RCC 7860 (cell line): ENCODE measurements at regions not wholly inside any gene's neighbourhood (a gene's known extent, or its start where the extent isn't known, plus 50 kb on each side); places are given as distances from the start of the nearest gene placed in this dataset.
"Not testable (repeated sequence)": the region's sequence is repeated elsewhere in the genome, so short reads cannot be mapped to it uniquely, and the experiment has no call there.

Source experiments
- DNase-seq: peaks from one replicate; pipeline ENCODE4 v3.0.0-alpha.2; 2015; ENCODE audit warnings: low spot score
- FAIRE-seq: peaks from 2 replicates; lab custom pipeline; 2012; peaks lifted over from hg19 to GRCh38; lab: Jason Lieb, UNC

DNA sequence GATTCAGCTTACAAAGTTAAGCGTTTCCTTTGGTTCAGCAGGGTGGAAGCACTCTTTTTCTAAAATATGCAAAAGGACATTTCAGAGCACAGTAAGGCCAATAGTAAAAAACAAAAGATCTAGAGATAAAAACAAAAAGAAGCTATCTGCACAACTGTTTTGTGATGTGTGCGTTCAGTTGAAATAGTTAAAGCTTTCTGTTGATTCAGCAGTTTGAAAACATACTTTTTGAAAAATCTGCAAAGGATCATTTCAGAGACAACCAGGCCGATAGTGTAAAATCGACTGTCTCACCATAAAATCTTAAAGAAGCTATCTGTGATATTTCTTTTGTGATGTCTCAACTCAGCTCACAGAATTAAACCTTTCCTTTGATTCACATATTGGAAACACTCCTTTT lies 300.0 kb upstream of the ALG10B start:
- DNase-seq (no peak), FAIRE-seq (no peak)

DNA sequence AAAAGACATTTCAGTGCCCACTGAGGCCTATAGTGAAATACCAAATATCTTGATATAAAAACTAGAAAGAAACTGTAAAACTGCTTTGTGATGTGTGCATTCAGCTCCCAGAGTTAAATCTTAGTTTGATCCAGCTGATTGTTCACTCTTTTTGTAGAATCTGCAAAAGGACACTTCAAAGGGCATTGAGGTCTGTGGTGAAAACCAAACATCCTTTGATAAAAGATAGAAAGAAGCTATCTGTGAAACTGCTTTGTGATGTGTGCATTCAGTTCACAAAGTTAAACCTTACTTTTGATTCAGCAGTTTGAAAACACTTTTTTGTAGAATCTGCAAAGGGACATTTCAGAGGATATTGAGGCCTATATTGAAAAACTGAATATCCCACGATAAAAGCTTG lies 290.7 kb upstream of the ALG10B start:
- DNase-seq, result no peak
- FAIRE-seq, result no peak

DNA sequence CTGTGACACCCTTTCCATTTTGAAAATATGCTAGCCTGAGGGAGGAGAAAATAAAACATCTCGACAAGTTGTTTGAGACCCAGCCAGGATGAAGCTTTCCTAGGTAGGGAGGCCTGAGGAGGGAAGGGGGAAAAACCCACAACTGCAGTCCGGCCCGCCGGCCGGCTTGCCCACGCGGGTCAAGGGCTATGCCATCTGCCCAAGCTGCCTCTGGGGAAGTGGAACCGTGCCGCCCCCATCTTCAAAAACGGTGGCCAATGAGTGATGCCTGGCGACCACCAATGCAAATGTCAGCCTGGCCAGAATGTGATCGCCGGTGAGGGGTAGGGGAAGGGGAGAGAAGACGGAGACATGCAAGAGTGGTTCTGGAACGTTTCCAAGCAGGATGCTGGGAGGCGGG lies 263.5 kb upstream of the ALG10B start:
- DNase-seq, result no peak
- FAIRE-seq, result no peak

DNA sequence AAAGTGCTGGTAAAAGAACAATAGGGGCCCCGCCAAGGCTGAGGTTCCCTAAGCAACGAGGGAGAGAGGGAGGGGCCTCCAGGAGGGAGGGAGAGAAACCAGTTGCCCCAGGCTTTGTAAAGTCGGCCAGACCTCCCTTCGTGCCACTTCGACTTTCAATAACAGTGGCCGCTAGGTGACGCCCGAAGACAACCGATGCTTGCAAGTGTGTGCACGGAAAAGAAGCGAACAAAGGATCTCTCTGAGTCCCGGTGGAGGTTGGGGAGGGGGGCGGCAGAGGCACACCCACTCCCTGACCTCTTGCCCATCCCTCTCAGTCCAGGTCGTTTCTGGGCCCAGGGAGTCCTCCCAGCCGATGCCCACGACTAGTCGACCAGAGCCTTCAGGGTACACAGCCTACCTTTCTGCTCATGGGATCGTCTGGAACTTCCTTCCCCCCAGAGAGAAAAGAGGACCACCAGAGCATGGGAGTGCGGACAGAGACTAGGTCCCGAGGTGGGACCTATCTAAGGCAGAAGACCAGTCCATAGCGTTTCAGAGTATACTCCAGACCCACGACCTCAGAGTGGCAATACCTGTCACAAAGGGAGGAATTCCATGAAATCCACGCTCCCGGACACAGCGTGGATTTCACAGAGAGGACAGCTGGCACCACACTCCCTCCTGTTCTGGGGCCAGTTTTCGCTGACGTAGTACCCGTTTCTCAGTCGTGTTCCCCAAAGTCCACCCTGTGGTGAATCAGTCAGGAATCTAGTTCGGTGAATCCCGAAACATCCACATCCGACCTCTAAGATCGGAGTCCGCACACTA lies 262.7 kb upstream of the ALG10B start:
- DNase-seq (peak; percentile 67), FAIRE-seq (no peak)

DNA sequence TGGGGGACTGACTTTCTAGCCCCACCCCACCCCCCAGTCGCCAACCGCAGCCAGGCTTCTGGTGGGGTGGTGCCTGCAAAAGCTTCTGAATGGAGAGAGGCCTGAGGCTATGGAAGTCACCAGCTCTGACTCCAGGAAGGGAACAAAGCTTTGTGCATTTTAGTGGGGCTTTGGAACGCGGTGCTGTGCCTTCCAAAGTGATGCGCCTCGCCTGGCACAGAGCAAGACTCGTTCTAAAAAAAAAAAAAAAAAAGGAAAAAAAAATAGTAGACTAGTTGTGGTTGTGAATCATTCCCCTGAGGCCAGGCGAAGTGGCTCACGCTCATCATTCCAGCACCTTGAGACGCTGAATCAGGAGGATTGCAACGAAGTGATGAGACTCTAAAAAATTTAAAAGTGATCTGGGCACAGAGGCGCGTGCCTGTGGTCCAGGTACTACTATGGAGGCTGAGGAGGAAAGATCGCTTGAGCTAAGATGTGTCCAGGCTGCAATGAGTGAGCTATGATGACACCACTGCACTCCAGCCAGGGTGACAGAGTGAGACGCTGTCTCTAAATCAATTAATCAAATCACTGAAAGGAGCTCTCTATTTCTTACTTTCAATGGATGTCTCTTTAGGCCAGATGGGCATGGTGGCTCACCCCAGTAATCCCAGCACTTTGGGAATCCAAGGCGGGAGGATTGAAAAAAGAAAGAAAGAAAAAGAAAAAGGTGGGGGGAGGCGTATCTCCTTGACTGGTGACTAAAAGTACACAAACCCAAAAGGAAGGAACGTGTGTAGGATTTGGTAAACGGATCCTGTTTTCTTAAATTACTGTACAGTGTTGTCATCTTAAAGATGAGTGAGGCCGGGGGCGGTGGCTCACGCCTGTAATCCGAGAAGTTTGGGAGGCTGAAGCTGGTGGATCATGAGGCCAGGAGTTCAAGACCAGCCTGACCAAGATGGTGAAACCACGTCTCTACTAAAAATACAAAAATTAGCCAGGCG lies 259.6 kb upstream of the ALG10B start:
- peak; percentile 90 for FAIRE-seq
- DNase-seq, result peak; percentile 98

DNA sequence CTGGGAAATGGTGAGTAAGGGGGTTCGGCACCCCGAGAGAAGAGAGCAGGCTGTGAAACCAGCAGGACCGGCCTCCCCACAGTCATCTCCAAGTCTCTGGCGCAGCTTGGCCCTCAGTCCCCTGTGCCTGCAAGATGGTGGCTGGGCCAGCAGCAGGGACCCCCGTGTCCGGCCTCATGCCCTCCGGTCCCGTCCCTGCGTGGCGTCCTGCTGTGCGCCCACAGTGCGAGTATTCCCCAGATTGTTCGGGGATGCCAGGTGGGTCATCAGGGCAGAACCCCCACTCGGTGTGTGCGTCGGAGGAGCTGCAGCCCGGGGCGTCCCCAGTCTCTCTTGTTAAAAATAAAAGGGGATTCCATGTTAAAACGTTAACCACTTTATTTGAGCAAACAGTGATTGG lies 216.9 kb upstream of the ALG10B start:
- no peak for DNase-seq
- FAIRE-seq, result no peak

DNA sequence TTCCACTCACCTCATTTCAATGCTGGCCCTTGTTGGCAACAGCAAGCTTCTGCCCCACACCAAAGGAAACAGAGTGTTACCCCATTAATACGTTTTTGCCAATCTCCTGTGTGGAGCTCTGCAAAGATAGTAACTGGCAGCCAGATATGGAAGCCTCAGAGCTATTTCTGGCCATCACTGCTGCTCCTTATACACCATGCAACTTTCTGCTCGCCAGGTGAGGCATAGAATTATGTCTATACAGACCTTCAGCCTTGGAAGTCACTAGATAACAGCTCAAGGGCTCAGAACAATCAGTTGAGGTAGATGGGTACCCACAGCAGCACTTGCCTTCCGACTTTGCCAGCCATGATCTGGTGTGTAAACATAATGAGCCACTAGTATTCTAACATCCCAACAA lies 214.8 kb upstream of the ALG10B start:
- DNase-seq (no peak), FAIRE-seq (no peak)

DNA sequence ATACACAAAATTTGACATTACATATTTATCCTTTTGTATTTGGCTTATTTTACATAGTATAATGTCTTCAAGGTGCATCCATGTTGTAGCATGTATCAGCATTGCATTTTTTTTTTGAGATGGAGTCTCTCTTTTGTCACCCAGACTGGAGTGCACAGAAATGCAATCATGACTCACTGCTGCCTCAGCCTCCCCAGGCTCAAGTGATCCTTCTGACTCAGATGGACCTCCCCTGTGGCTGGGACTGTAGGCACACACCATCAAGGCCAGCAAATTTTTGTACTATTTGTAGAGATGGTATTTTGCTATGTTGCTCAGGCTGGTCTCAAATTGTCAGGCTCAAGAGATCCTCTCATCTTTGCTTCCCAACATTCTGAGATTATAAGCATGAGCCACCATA lies 214.4 kb upstream of the ALG10B start:
- DNase-seq (peak; percentile 69), FAIRE-seq (peak; percentile 89)

DNA sequence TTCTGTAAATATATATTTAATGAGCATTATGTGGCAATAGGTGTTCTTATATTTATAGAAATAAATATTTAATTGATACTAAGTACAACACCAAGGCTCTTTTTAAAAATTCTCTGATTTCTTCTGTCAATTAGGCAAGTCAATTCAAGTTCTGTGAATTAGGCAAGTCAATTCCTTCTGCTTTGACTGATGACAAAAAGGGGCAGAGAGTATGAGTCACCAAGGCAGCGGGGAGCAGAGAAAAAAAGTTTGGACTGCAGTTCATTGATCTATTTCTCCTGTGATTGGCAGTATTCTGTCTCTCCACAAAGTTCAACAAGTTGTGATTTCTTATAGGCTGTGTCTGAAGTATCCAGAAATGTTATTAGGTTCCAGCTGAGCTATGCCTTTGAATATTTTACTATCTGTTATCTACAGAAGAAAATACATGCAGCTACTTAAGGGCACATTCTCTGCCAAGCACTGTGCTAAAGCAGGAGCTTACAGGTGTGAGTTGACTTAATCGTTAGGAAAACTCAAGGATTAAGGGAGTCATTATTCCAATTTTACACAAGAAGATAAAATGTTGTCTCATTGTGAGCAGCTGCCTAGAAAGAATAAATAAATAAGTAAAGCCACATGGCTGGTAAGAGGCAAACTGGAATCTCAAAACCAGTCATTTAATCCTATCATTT lies 206.4 kb upstream of the ALG10B start:
- DNase-seq (no peak), FAIRE-seq (no peak)

DNA sequence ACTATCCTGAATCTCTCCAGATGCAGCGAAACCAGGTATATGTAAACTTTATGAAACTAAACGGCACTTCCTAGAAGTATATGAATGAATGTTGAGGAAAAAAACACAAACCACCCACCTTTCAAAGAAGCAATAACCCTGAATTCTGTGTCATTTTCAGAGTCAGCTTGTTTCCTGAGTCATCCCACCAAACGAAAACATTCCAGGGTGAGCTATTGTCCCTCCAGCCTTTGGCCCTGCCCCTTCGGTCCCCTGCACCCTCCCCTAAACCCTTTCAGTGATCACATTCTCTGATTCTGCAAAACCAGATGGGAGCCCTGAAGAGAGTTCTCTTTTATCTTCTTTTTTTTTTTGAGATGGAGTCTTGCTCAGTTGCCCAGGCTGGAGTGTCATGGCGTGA lies 202.6 kb upstream of the ALG10B start:
- DNase-seq (peak; percentile 35), FAIRE-seq (no peak)

DNA sequence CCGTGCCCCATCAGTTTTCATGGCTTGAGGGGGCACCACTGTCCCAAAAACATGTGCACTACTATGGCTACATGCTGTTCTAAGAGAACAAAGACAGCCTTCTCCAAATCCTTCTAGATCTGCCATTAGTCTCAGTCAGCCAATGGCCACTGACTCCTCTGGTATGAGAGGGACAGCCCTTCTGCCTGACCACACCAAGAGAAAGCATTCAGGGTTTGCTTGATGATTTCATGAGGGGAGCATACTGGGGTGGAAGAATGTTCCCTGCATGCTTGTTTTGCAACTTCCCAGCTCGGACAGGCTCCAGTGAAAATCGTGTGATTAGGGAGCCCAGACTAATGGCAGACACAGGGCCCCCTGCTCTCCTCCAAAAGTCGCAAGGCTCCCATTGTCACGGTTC lies 199.6 kb upstream of the ALG10B start:
- no peak for FAIRE-seq
- DNase-seq, result no peak

DNA sequence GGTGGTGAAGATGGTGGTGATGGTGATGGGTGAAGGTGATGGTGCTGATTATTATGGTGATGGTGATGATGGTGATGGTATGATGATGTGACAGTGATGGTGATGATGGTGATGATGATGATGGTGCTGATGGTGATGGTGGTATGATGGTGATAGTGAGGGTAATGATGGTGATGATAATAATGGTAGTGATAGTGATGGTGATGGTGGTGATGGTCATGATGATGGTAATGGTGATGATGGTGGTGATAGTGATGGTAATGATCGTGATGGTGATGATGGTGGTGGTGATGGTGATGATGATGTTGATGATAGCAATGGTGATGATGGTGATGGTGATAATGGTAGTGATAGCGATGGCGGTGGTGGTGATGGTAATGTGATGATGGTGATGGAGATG lies 197.9 kb upstream of the ALG10B start:
- DNase-seq (no peak), FAIRE-seq (no peak)

DNA sequence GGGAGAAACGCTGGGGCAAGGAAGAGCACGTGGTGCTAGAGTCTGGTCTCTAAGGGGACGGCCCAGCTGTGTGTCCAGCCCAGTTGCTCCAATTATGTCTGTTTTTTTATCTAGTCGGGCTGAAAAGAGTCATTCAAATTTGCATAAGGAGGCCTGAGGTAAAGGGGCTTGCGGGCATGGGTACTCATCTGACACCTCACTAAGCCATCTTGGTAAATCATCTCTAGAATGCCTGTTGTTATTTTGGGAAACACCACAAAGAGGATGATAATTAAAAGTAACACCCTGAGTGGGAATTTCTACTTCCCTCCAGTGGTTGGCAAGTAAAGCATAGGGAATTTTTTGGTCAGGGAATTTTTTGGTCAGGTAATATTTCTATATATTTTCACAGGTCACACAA lies 196.1 kb upstream of the ALG10B start:
- FAIRE-seq (no peak), DNase-seq (no peak)

DNA sequence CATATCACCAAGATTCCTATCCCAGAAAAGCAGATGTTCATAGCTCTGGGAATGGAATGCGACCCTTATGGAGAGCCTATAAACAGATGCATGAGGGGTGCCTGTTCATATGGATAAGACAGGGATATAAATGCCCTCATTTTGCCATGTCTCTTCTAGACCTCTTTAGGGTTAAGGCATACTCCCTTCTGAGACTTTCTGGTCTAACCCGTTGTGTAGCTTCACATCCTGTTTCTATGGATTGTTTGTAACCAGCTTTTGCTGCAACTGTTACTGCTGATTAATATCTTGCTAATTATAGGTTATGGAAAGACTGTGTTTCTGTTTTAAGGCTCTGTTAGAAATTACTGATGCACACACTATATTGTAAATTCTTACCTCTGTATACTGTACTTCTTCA lies 193.5 kb upstream of the ALG10B start:
- FAIRE-seq, DNase-seq: not testable (repeated sequence)

DNA sequence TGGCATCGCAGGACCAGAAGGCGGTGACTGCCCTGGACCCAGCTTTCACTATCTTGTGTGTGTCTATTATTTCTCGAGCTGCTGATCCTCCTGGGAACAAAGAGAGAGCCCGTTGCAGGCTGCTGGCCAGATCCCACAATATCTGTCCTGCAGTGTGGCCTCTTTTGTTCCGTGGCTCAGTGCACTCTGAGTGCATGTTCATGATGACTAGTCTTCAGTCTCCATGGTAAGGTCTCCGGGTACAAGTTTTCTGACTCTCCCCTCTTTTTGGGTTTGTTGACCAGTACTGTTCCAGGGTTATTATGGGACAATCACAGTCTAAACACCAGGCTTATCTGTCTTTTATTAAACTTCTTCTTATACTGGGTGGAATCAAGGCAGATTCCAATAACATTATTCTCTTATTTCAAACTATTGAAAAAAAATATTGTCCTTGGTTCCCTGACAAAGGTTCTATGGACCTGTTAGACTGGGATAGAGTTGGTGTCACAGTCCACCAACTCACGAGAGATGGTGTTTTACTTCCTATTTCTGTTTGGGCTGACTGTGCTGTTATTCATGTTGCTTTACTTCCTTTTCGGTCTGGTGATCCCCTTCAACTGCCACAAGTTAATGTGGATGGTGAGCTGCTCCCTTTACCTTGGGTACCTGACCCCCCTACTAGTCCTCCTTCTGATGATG lies 192.9 kb upstream of the ALG10B start:
- FAIRE-seq (peak; percentile 52), DNase-seq (peak; percentile 31)

DNA sequence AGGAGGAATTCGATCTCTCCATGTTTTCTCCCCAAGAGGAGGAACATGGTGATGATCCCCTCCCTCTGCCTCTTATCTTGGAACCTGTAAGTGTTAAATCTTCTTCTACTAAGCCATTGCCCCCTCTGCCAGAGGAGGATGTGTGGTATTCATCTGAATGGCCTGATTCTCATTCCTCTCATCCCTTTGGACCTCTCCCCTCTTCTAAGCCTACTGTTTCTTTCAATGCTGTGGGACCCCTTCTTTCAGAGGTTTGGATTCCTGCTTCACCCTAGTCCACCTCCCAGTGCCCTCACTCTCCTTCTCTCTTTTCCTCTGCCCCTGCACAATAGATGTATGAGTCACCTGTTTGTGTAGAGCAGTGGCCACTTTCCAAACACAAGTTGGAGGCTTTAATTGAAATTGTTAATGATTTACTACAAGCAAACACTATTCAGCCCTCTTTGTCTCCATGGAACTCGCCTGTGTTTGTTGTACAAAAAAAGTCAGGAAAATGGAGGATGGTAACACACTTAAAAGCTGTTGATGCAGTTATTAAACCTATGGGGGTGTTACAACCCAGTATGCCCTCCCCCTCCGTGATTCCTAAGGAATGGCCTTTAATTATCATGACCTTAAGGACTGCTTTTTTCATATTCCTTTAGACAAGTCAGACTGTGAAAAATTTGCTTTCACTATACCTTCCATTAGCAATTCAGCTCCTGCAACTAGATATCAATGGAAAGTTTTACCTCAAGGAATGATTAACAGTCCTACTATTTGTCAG lies 192.1 kb upstream of the ALG10B start:
- DNase-seq (peak; percentile 81), FAIRE-seq (peak; percentile 95)

DNA sequence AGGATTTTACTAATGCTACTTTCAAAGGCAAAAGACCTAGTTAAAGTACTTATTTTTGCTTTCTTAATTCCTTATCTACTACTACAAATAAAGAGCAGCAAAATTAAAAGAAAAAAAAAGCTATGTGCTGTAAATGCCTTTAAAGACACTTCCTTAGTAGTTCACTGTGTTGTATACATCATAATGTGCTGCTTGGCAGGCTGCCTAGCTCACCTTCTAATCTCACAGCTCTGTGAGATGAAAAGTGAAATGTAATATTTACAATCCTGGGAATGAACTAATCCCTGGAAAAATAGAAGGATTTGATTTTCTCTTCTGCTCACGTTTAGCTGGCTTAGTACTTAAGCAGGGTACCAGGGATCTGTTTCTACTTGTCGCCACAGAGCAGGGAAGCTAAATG lies 184.4 kb upstream of the ALG10B start:
- no peak for DNase-seq
- no peak for FAIRE-seq

DNA sequence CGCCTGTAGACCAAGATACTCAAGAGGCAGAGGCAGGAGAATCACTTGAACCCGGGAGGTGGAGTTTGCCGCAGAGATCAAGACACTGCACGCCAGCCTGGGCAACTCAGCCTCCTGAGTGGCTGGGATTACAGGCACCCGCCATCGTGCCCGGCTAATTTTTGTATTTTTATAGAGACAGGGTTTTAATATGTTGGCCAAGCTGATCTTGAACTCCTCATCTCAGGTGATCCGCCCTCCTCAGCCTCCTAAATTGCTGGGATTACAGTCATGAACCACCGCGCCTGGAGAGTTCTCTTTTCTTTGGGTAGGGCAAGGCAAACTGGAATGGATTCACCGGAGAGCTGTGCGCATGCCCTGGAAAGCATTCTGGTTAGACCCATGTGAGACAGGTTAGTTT lies 179.3 kb upstream of the ALG10B start:
- FAIRE-seq (no peak), DNase-seq (no peak)

DNA sequence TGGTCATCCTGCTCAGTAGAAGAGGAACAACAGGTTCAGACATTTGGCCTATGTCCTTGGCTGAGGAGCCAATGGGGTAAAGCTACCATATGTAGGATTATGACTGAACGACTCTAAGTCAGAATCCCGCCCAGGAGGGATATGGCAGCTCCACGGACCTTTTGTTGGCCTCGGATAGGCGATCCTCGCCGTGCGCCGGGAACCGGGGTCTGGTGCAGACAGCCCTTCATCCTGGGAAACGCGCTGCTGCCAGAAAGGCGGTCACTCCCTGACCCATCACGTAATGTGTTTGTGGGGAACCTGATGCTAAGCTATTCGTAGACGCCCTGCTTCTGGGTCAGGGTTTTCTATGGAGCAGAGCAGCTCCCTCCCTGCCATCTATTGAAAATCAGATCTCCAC lies 178.9 kb upstream of the ALG10B start:
- DNase-seq (no peak), FAIRE-seq (no peak)
